Endothelial cell of umbilical vein (primary cell): ENCODE measurements at regions not wholly inside any gene's neighbourhood (a gene's known extent, or its start where the extent isn't known, plus 50 kb on each side); places are given as distances from the start of the nearest gene placed in this dataset.

Experiments
- CTCF ChIP-seq, 2 donors: IDR thresholded peaks; 1 replicate in 1 of 2; 2 replicates in 1 of 2; pipeline ENCODE4 v1.5.1; 2011; ENCODE audit warnings: low read length in 2 of 2, mild to moderate bottlenecking in 2 of 2, moderate library complexity in 2 of 2, control low read depth in 1 of 2, inconsistent platforms in 1 of 2, low read depth in 1 of 2; ENCODE audit not compliant: insufficient read depth in 1 of 2; ENCODE audit errors: extremely low read depth in 1 of 2
- MAX ChIP-seq: IDR thresholded peaks from 2 replicates; pipeline ENCODE4 v1.6.1; 2011; ENCODE audit not compliant: insufficient read depth, insufficient read length
- POLR2AphosphoS5 ChIP-seq: IDR thresholded peaks from 2 replicates; pipeline ENCODE4 v1.6.1; 2012; ENCODE audit warnings: low read depth, mild to moderate bottlenecking, control low read depth, low read length, moderate library complexity; ENCODE audit not compliant: insufficient read depth

- TF ChIP-seq POLR2AphosphoS5 (no peak), CTCF (IDR thresholded peaks at IDR 0.05; ENCODE audit: extremely low read depth in 1 of 2, insufficient read depth in 1 of 2, low read depth in 1 of 2, low read length in 2 of 2) (no peak), MAX (no peak)
Observed at GRCh38 chr7:16232273-16232672, 189.1 kb downstream of the CRPPA start.
